IPS-18c (cell line): ENCODE measurements at regions not wholly inside any gene's neighbourhood (a gene's known extent, or its start where the extent isn't known, plus 50 kb on each side); places are given as distances from the start of the nearest gene placed in this dataset.
"Not testable (repeated sequence)": the region's sequence is repeated elsewhere in the genome, so short reads cannot be mapped to it uniquely, and the experiment has no call there.

Experiments
- H3K4me3 ChIP-seq: 2 replicates; pipeline ENCODE4 v1.7.0; 2013; ENCODE audit warnings: low read depth, mild to moderate bottlenecking, low read length, moderate library complexity; ENCODE audit not compliant: insufficient read depth
- H3K9me3 ChIP-seq: one replicate; pipeline ENCODE4 v1.6.1; 2013; ENCODE audit warnings: mild to moderate bottlenecking, low read length, moderate library complexity; ENCODE audit not compliant: control insufficient read depth, insufficient read depth

GRCh38 chr6:155771822-155772221, 316.2 kb upstream of the NOX3 start:
- Histone ChIP-seq H3K4me3 (no peak overlapping the region), H3K9me3 (no peaks in the 10 kb centered on the region)

DNA sequence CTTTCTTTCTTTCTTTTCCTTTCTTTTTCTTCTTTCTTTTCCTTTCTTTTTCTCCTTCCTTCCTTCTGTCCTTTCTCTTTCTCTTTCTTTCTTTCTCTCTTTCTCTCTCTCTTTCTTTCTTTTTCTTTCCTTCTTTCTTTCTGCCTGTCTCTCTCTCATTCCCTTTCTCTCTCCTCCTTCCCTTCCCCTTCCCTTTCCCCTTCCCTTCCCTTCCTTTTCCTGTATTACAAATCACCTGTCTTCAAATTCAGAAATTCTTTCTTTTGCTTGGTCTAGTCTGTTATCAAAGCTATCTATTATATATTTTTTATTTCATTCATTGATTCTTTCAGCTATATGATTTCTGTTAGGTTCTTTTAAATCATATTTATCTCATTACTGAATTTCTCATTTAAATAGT, 315.2 kb upstream of the NOX3 start:
- Histone ChIP-seq H3K9me3 (no peaks in the 10 kb centered on the region), H3K4me3 (no peak overlapping the region)

DNA sequence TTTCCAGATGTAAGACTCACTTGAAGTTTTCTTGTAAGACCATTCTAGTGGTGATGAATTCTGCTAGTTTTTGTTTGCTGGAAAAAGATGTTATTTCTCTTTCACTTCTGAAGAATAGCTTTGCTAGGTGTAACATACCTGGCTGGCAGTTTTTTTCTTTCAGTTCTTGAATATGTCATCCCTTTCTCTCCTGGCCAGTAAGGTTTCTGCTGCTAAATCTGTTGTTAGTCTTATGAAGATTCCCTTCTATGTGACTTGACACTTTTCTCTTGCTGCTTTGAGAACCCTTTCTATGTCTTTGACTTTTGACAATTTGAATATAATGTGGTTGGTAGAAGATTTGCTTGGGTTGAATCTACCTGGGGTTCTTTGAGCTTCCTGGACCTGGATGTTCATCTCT, 314.7 kb upstream of the NOX3 start:
- H3K4me3 ChIP-seq = no peak overlapping the region

DNA sequence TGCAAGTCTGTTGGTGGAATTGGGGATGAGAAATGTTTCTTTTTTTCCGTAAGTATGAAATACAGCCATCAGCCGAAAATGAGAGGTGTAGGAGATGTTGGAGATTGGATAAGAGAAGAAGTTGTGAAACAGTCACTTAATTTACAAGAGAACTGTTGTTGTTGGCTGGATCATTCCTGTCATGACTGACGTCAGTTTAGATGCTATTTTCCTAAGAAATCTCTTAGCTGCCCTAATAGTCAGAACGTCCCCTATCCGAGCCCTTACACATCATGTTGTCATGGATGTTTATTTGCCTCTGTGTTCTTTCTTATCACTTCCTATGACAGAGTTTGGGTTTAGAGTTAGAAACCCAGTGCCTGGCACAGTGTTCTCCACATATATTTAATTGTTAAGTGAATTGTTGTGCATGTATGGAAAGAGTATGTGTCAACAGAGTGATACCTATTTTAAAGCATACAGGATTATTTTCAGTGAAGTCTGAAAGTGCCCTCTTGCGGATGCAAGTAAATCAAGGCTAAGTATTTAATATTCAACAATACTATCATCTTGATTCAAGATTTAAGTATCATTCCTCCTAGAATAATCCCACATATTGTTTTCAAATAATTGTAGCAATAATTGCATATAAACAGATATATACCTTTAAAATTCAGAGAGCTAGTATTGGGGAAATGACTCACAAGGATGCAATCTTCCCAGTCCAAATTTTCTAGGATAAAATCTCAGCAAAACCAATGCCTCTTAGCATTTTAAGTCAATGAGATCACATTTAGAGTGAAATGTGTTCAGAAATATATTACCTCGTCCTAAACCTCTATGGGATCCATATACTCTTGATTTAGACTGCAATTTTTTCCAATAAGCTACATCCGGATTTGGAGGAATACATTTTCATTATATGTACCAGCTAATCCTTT, 309.9 kb upstream of the NOX3 start:
- no peak overlapping the region for H3K4me3 ChIP-seq
- H3K9me3 ChIP-seq = no peaks in the 10 kb centered on the region

More for the DNA sequence above, 314.7 kb upstream of the NOX3 start:
- no peaks in the 10 kb centered on the region for H3K9me3 ChIP-seq

DNA sequence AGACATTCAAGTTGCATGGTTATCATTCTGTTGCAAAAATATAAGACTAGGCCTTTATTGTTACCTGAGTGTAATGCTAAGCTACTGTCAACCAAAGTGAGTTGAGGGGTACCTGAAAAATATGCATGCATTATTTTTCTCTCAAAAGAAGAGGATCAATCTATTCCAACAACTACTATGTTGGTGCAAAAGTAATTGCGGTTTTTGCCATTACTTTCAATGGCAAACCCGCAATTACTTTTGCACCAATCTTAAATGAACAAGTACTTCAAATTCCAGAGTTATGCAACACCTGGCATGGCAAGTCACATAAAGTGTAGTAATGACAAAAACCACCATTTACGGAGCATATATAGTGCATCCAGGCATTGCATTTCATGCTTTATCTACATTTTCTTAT, 307.0 kb upstream of the NOX3 start:
- Histone ChIP-seq H3K4me3 (no peak overlapping the region), H3K9me3 (no peaks in the 10 kb centered on the region)

DNA sequence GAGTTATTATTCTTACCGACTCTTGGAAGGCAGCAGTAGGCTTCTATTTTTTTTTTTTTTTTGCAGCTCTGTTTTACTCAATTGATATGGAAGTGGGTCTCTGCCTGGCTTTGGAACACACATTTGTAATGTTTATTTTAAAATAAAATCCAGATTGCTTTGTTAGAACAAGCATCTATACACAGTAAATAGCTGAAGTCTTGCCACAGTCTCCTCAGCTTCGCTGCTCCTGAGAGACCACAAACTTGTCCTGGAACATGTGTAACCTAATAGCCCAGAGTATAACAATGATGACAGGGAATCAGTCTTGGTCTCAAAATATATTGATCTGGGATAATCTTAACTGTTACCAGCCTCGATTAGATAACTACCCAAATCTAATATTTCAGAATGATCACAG, 299.8 kb upstream of the NOX3 start:
- peaks cover 3% of the 10 kb centered on the region for H3K9me3 ChIP-seq
- no peak overlapping the region for H3K4me3 ChIP-seq

- H3K9me3 ChIP-seq, H3K4me3 ChIP-seq: not testable (repeated sequence)
Observed at GRCh38 chr6:155748778-155749177, 293.1 kb upstream of the NOX3 start.

DNA sequence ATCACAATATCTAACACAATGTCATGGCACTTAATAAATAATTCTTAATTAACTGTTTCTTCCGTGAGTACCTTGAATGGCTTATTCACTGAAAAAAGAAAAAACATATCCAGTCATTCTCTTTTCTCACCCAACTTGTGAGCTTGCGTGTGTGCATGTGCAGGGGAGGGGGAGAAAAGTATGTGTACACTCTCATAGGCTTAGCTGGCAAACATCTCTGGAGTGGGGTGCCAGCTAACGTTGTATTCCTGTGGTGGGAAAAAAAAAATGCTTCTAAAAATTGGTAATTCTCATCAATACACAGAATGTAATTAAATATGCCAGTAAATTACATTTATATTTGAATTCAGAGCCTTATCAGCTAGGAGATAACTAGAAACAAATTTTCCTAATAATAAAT, 291.9 kb upstream of the NOX3 start:
- Histone ChIP-seq H3K9me3 (no peaks in the 10 kb centered on the region), H3K4me3 (no peak overlapping the region)

DNA sequence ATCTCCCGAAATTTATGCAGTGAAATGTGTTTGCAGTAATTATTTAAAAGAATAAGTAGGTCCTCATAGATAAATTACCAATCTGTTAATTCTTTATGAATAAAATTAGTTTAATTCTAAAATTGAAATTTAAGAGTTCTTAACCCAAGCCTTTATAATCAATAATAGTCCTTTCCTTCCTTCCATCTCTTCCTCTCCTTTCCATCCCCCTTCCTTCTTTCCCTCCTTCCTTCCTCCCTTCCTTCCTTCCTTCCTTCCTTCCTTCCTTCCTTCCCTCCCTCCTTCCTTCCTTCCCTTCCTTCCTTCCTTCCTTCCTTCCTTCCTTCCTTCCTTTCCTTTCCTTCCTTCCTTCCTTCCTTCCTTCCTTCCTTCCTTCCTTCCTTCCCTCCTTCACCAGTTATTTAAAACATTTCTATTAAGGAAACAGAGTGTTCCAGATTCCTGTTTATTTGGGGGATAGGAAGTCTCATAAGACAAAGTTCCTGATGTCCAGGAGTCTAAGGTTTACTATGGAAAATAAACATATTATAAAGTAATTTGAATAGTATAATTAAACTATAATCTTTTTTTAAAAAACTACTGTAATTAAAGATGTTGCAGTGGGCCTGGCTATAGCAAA, 285.3 kb upstream of the NOX3 start:
- no peaks in the 10 kb centered on the region for H3K9me3 ChIP-seq
- no peak overlapping the region for H3K4me3 ChIP-seq

DNA sequence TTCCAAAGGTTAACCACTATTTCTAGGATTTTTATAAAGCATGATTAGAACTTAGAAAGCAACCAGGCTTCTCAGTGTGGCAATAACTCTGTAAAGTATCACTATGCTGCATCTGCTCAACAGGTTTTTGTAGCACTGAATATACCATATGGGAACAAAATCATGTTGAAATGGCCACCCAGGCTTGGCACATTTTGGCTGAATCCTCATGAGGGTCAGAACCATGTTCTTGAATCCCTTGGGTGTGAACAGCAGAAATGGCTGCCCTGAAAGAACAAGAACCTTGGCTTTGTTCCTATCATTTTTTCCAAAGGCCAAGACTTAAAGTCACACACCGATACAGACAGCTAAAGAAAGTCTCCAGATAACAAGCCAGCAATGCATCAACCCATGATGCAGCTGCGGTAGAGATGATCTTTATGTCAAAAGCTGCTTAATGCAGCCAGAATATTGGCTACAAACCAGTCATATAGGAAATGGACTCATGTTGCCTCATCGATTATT, 283.0 kb upstream of the NOX3 start:
- Histone ChIP-seq H3K9me3 (no peaks in the 10 kb centered on the region), H3K4me3 (no peak overlapping the region)

GRCh38 chr6:155717374-155717773, 261.7 kb upstream of the NOX3 start:
- H3K9me3 ChIP-seq = peaks cover 2% of the 10 kb centered on the region
- H3K4me3 ChIP-seq = no peak overlapping the region

GRCh38 chr6:155710704-155711103, 255.1 kb upstream of the NOX3 start:
- Histone ChIP-seq H3K9me3 (no peaks in the 10 kb centered on the region), H3K4me3 (no peak overlapping the region)

DNA sequence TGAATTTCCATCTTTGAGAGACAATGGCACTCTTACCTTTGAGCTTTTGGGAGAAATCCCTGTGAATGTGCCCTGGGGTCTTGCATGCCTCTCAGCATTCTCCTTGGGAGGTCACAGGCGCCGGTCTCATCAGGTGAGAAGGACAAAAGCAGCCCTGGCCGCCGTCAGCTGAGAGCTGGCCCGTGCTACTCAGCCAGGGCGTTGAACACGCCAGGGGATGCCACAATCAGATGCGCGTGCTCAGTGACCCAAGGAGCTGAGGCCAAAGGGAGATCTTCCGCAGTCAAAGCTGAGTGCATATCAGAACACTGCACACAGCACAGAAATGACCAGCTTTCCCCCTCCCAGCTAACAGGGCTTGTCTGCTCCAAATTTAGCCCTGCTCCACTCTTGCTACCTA, 253.6 kb upstream of the NOX3 start:
- H3K4me3 ChIP-seq = no peak overlapping the region
- no peaks in the 10 kb centered on the region for H3K9me3 ChIP-seq

GRCh38 chr6:155708100-155708499, 252.5 kb upstream of the NOX3 start:
- Histone ChIP-seq H3K9me3 (no peaks in the 10 kb centered on the region), H3K4me3 (no peak overlapping the region)

- Histone ChIP-seq H3K9me3 (no peaks in the 10 kb centered on the region), H3K4me3 (no peak overlapping the region)
Observed at GRCh38 chr6:155706806-155707205, 251.2 kb upstream of the NOX3 start.

DNA sequence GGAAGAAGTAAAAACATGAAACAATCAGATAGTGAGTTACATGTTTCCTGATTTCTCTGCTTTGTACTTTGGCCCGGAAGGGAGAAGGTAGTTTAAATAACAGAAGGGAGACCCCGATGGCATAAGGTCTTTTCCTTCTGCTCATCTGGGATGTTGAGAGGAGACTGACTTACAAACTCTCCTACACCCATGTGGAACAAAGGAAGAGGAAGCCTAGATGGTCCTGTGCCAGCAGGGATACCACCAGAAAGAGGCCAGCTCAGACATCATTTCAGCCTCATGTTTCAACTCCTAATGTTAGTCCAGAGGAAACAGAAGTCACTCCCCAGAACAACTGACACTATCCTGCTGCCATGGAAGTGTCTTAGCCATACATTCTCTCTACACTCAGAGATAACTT, 250.7 kb upstream of the NOX3 start:
- H3K9me3 ChIP-seq = no peaks in the 10 kb centered on the region
- no peak overlapping the region for H3K4me3 ChIP-seq

DNA sequence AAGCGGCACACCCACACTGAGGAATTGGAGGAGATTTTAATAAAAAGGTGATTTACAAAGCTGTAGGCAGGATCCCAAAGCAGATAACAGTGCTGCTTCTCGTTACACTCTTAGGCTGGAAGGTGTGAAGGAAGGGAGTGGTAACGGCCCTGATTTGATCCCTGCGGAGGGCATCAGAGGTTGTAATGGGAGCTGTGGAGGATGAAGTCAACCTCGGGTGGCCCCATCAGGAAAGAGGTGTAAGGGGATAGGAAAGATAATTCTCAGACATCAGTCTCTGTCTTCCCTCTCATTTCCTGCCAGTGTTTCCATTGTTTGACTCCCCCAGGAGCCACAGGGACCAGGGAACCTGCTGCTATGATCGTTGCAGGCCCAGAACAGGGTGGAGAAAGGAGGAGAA, 245.7 kb upstream of the NOX3 start:
- no peak overlapping the region for H3K4me3 ChIP-seq
- no peaks in the 10 kb centered on the region for H3K9me3 ChIP-seq

DNA sequence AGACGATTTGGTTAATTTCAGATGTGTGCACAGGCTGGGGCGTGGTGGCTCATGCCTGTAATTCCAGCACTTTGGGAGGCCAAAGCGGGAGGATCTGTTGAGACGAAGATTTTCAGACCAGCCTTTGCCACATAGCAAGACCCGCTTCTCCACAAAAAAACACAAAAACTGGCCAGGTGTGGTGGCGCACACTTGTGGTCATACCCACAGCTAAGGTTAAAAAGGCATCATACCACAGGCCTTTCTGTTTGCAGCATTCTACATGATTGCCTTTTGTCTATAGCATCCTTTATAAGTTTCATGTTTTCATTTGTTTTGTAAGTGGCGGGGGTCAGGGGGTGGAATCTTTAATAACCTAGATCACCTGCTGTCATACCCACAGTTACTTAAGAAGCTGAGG, 239.9 kb upstream of the NOX3 start:
- Histone ChIP-seq H3K4me3 (no peak overlapping the region), H3K9me3 (no peaks in the 10 kb centered on the region)
